ENCODE measurements at regions not wholly inside any gene's neighbourhood (a gene's known extent, or its start where the extent isn't known, plus 50 kb on each side); places are given as distances from the start of the nearest gene placed in this dataset.

- Histone ChIP-seq H3K27me3 (ENCODE audit: insufficient read depth, low read depth, low read length) (no peaks in the 10 kb centered on the region), H3K9ac (ENCODE audit: low read length) (no peak overlapping the region), H3K4me3 (ENCODE audit: low read length) (no peak overlapping the region), H2AFZ (ENCODE audit: low read depth, low read length) (no peak overlapping the region), H3F3A (ENCODE audit: insufficient read depth, low read length, poor library complexity, severe bottlenecking) (peaks cover 7% of the 10 kb centered on the region), H3K9me2 (ENCODE audit: insufficient read depth, low read length) (no peaks in the 10 kb centered on the region), H4K20me1 (ENCODE audit: insufficient read depth) (no peaks in the 10 kb centered on the region), H3K27ac (ENCODE audit: low read length) (no peak overlapping the region), H3K4me2 (ENCODE audit: low read length) (no peak overlapping the region), H3K9me3 (ENCODE audit: low read length) (no peaks in the 10 kb centered on the region), H3K79me2 (replicated peaks; ENCODE audit: insufficient read depth, low read length) (no peaks in the 10 kb centered on the region), H3K36me3 (ENCODE audit: insufficient read depth, low read length) (no peaks in the 10 kb centered on the region)
- no peak for TF ChIP-seq EZH2 (IDR thresholded peaks at IDR 0.05; ENCODE audit: borderline replicate concordance, insufficient read depth, low read length, poor library complexity, severe bottlenecking)
- no peak for TF ChIP-seq CTCF (IDR thresholded peaks at IDR 0.05; ENCODE audit: poor library complexity, severe bottlenecking)
- TF ChIP-seq POLR2AphosphoS5 (IDR thresholded peaks at IDR 0.05), result no peak
- TF ChIP-seq SMC3 (conservative IDR thresholded peaks at IDR 0.05; ENCODE audit: poor library complexity), result no peak
- no peak for TF ChIP-seq EP300 (conservative IDR thresholded peaks at IDR 0.05; ENCODE audit: poor library complexity, severe bottlenecking)
- TF ChIP-seq REST (IDR thresholded peaks at IDR 0.05; ENCODE audit: borderline replicate concordance), result no peak
- no peak for TF ChIP-seq RAD21 (conservative IDR thresholded peaks at IDR 0.05)
- no peak for TF ChIP-seq MXI1 (conservative IDR thresholded peaks at IDR 0.05; ENCODE audit: poor library complexity, severe bottlenecking)
- no peak for TF ChIP-seq TAF1 (IDR thresholded peaks at IDR 0.05; ENCODE audit: low read depth)
Measured at GRCh38 chr15:35186346-35186745, 101.3 kb upstream of the NANOGP8 start.

DNA sequence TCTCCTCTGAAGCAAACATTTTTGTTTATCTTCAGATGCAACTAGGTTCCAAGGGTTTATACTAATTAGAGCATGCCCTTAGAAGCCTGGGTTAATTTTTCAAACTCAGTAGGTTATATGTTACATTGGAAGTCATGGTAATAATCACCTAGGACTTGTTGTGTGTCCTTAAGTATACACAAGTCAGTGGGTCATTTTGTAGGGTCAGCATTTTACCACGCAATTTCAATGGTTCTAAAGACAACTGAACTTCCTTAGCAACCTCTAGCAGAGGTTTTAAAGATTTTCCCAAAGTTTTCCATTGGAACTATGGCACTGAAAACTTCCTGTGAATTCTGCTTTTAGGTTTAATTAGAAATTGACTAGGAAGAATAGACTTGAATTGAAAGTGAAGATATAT, 99.6 kb upstream of the NANOGP8 start:
- Histone ChIP-seq H3K9me3 (ENCODE audit: low read length) (no peaks in the 10 kb centered on the region), H2AFZ (ENCODE audit: low read depth, low read length) (no peak overlapping the region), H3K9ac (ENCODE audit: low read length) (no peak overlapping the region), H3F3A (ENCODE audit: insufficient read depth, low read length, poor library complexity, severe bottlenecking) (peaks cover 7% of the 10 kb centered on the region), H3K27me3 (ENCODE audit: insufficient read depth, low read depth, low read length) (no peaks in the 10 kb centered on the region), H3K9me2 (ENCODE audit: insufficient read depth, low read length) (no peaks in the 10 kb centered on the region), H3K79me2 (replicated peaks; ENCODE audit: insufficient read depth, low read length) (no peaks in the 10 kb centered on the region), H3K27ac (ENCODE audit: low read length) (no peak overlapping the region), H3K4me3 (ENCODE audit: low read length) (no peak overlapping the region), H3K36me3 (ENCODE audit: insufficient read depth, low read length) (no peaks in the 10 kb centered on the region), H4K20me1 (ENCODE audit: insufficient read depth) (no peaks in the 10 kb centered on the region), H3K4me2 (ENCODE audit: low read length) (no peak overlapping the region)
- TF ChIP-seq SMC3 (conservative IDR thresholded peaks at IDR 0.05; ENCODE audit: poor library complexity) (no peak), EP300 (conservative IDR thresholded peaks at IDR 0.05; ENCODE audit: poor library complexity, severe bottlenecking) (no peak), RAD21 (conservative IDR thresholded peaks at IDR 0.05) (no peak), REST (IDR thresholded peaks at IDR 0.05; ENCODE audit: borderline replicate concordance) (no peak), EZH2 (IDR thresholded peaks at IDR 0.05; ENCODE audit: borderline replicate concordance, insufficient read depth, low read length, poor library complexity, severe bottlenecking) (no peak), POLR2AphosphoS5 (IDR thresholded peaks at IDR 0.05) (no peak)

All from neural cell (in vitro differentiated cells).